ENCODE measurements at regions not wholly inside any gene's neighbourhood (a gene's known extent, or its start where the extent isn't known, plus 50 kb on each side); places are given as distances from the start of the nearest gene placed in this dataset.
A peak's percentile ranks its signal among the peaks of the same experiment; 100 is the strongest.
"Not testable (repeated sequence)": the region's sequence is repeated elsewhere in the genome, so short reads cannot be mapped to it uniquely, and the experiment has no call there.

- DNase-seq (ENCODE audit: low read depth): no peak
Observed at GRCh38 chrX:139475432-139475831, 55.1 kb upstream of the F9 start.

GRCh38 chrX:139461945-139462344 lies 68.6 kb upstream of the F9 start:
- not testable (repeated sequence) for DNase-seq (ENCODE audit: low read depth); H3K4me3 ChIP-seq (ENCODE audit: low read depth, low read length)

More at GRCh38 chrX:139475432-139475831, 55.1 kb upstream of the F9 start:
- TF ChIP-seq CTCF (IDR thresholded peaks at IDR 0.05; ENCODE audit: insufficient read depth, low read length): no peak
- no peak overlapping the region for H3K4me3 ChIP-seq (ENCODE audit: low read depth, low read length)

- no peak overlapping the region for H3K4me3 ChIP-seq (ENCODE audit: low read depth, low read length)
- no peak for TF ChIP-seq CTCF (IDR thresholded peaks at IDR 0.05; ENCODE audit: insufficient read depth, low read length)
Observed at GRCh38 chrX:139454743-139455142, 75.8 kb upstream of the F9 start.

DNA sequence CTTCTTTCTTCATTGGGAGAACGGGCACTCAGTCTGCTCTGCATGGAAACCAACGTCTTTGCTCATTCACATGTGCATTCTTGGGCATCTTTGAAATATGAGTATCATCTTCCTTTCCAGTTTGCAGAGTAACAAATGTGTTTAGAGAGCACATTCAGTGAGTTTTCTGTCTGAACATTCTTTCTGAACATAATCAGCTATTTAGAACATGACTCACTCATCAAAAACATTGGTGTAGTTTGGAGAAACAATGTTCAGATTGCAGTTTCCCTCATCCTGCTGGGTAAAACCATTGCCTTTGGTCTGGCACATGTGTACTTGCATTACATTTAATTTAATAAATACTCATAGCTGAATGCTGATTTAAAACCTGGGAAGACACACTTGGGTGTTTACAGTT lies 81.5 kb upstream of the F9 start:
- no peak for TF ChIP-seq CTCF (IDR thresholded peaks at IDR 0.05; ENCODE audit: insufficient read depth, low read length)
- DNase-seq (ENCODE audit: low read depth): no peak
- H3K4me3 ChIP-seq (ENCODE audit: low read depth, low read length): no peak overlapping the region

More at GRCh38 chrX:139454743-139455142, 75.8 kb upstream of the F9 start:
- DNase-seq (ENCODE audit: low read depth): no peak

- TF ChIP-seq CTCF (IDR thresholded peaks at IDR 0.05; ENCODE audit: insufficient read depth, low read length): no peak
- H3K4me3 ChIP-seq (ENCODE audit: low read depth, low read length): no peak overlapping the region
- no peak for DNase-seq (ENCODE audit: low read depth)
Observed at GRCh38 chrX:139446832-139447231, 83.7 kb upstream of the F9 start.

DNA sequence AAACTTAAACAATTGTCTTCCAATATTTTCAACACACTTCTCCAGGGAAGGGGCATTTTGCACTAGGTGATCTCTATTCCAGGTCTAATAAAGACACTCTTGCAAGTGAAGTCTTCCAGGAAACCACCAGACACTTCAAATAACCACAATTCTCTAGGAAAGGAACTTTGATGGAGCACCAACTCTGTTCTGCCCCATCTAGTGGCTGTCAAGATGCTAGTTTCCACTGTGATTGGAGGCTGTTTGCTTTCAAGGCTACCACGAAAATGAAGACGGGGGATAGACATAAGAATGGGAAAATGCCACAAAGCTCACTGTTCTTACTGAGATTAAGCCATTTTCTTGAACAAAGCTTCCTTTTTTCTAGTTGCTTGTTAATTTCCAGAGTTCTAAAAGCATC lies 100.6 kb upstream of the F9 start:
- DNase-seq (ENCODE audit: low read depth): peak; percentile 12
- no peak overlapping the region for H3K4me3 ChIP-seq (ENCODE audit: low read depth, low read length)
- peak; percentile 19 for TF ChIP-seq CTCF (IDR thresholded peaks at IDR 0.05; ENCODE audit: insufficient read depth, low read length)

- no peak for TF ChIP-seq CTCF (IDR thresholded peaks at IDR 0.05; ENCODE audit: insufficient read depth, low read length)
- DNase-seq (ENCODE audit: low read depth): no peak
- H3K4me3 ChIP-seq (ENCODE audit: low read depth, low read length): no peak overlapping the region
Observed at GRCh38 chrX:139423186-139423585, 107.4 kb upstream of the F9 start.

DNA sequence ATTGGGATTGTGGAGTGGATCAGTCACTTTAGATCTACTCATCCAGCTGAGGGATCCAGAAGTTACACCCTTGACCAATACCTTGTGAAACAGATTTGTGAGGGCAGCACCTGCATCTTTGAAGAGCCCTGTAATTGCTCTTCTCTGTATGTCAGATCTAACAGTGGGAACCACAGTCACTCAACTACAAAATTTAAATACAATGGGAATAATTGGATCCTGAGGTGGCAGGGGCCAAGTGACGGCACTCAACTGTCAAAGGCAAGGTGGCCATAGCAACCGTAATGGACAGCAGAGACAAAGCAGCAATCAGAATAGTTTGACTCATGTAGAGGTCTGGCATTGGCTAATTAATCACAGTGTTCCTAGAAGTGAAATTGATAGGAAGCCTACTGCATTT lies 132.3 kb upstream of the F9 start:
- not testable (repeated sequence) for DNase-seq (ENCODE audit: low read depth); H3K4me3 ChIP-seq (ENCODE audit: low read depth, low read length)

All from fibroblast of the aortic adventitia (primary cell).